ENCODE measurements at regions not wholly inside any gene's neighbourhood (a gene's known extent, or its start where the extent isn't known, plus 50 kb on each side); places are given as distances from the start of the nearest gene placed in this dataset.

- Histone ChIP-seq H3K4me3 (ENCODE audit: low read depth, low read length) (no peak overlapping the region), H3K4me1 (ENCODE audit: control insufficient read depth, insufficient read depth, low read length, unreplicated experiment) (peaks cover 5% of the 10 kb centered on the region), H3K79me2 (ENCODE audit: control insufficient read depth, insufficient read depth, low read length, unreplicated experiment) (no peaks in the 10 kb centered on the region), H3K36me3 (ENCODE audit: insufficient read depth, low read length) (no peaks in the 10 kb centered on the region), H3K27ac (ENCODE audit: low read depth, low read length) (no peak overlapping the region), H2AFZ (ENCODE audit: low read length, unreplicated experiment) (no peak overlapping the region), H3K27me3 (ENCODE audit: insufficient read depth, low read length) (no peaks in the 10 kb centered on the region; the same call in 1 of the 2 replicates)
Observed at GRCh38 chr3:35974872-35975271, 335.5 kb downstream of the ARPP21 start.

- H3K79me2 ChIP-seq (ENCODE audit: control insufficient read depth, insufficient read depth, low read length, unreplicated experiment) = no peaks in the 10 kb centered on the region
- H3K4me3 ChIP-seq (ENCODE audit: low read depth, low read length) = no peak overlapping the region
- no peak overlapping the region for H2AFZ ChIP-seq (ENCODE audit: low read length, unreplicated experiment)
Observed at GRCh38 chr3:35986161-35986560, 346.8 kb downstream of the ARPP21 start.

GRCh38 chr3:35987386-35987785 lies 348.1 kb downstream of the ARPP21 start:
- no peak overlapping the region for H2AFZ ChIP-seq (ENCODE audit: low read length, unreplicated experiment)

More at GRCh38 chr3:35986161-35986560, 346.8 kb downstream of the ARPP21 start:
- Histone ChIP-seq H3K27ac (ENCODE audit: low read depth, low read length) (no peak overlapping the region), H3K4me1 (ENCODE audit: control insufficient read depth, insufficient read depth, low read length, unreplicated experiment) (no peaks in the 10 kb centered on the region), H3K27me3 (ENCODE audit: insufficient read depth, low read length) (peaks cover 6% of the 10 kb centered on the region; the same call in 1 of the 2 replicates), H3K36me3 (ENCODE audit: insufficient read depth, low read length) (no peaks in the 10 kb centered on the region)

GRCh38 chr3:35992041-35992440 lies 352.7 kb downstream of the ARPP21 start:
- Histone ChIP-seq H3K4me1 (ENCODE audit: control insufficient read depth, insufficient read depth, low read length, unreplicated experiment) (no peaks in the 10 kb centered on the region), H3K36me3 (ENCODE audit: insufficient read depth, low read length) (no peaks in the 10 kb centered on the region), H3K27me3 (ENCODE audit: insufficient read depth, low read length) (peaks cover 10% of the 10 kb centered on the region; the same call in 1 of the 2 replicates), H3K79me2 (ENCODE audit: control insufficient read depth, insufficient read depth, low read length, unreplicated experiment) (no peaks in the 10 kb centered on the region), H3K4me3 (ENCODE audit: low read depth, low read length) (no peak overlapping the region), H2AFZ (ENCODE audit: low read length, unreplicated experiment) (no peak overlapping the region), H3K27ac (ENCODE audit: low read depth, low read length) (no peak overlapping the region)

More at GRCh38 chr3:35987386-35987785, 348.1 kb downstream of the ARPP21 start:
- no peak overlapping the region for H3K27ac ChIP-seq (ENCODE audit: low read depth, low read length)
- H3K4me1 ChIP-seq (ENCODE audit: control insufficient read depth, insufficient read depth, low read length, unreplicated experiment) = no peaks in the 10 kb centered on the region
- H3K4me3 ChIP-seq (ENCODE audit: low read depth, low read length) = no peak overlapping the region
- no peaks in the 10 kb centered on the region for H3K36me3 ChIP-seq (ENCODE audit: insufficient read depth, low read length)
- peaks cover 10% of the 10 kb centered on the region; the same call in 1 of the 2 replicates for H3K27me3 ChIP-seq (ENCODE audit: insufficient read depth, low read length)
- no peaks in the 10 kb centered on the region for H3K79me2 ChIP-seq (ENCODE audit: control insufficient read depth, insufficient read depth, low read length, unreplicated experiment)

- Histone ChIP-seq H3K27ac (ENCODE audit: low read depth, low read length) (no peak overlapping the region), H3K36me3 (ENCODE audit: insufficient read depth, low read length) (no peaks in the 10 kb centered on the region), H2AFZ (ENCODE audit: low read length, unreplicated experiment) (no peak overlapping the region), H3K4me1 (ENCODE audit: control insufficient read depth, insufficient read depth, low read length, unreplicated experiment) (no peaks in the 10 kb centered on the region), H3K27me3 (ENCODE audit: insufficient read depth, low read length) (peaks cover 10% of the 10 kb centered on the region), H3K79me2 (ENCODE audit: control insufficient read depth, insufficient read depth, low read length, unreplicated experiment) (no peaks in the 10 kb centered on the region), H3K4me3 (ENCODE audit: low read depth, low read length) (no peak overlapping the region)
Observed at GRCh38 chr3:36011791-36012190, 368.5 kb upstream of the STAC start.

- Histone ChIP-seq H3K27me3 (ENCODE audit: insufficient read depth, low read length) (peaks cover 22% of the 10 kb centered on the region), H3K4me3 (ENCODE audit: low read depth, low read length) (no peak overlapping the region), H3K27ac (ENCODE audit: low read depth, low read length) (no peak overlapping the region), H3K79me2 (ENCODE audit: control insufficient read depth, insufficient read depth, low read length, unreplicated experiment) (no peaks in the 10 kb centered on the region), H3K36me3 (ENCODE audit: insufficient read depth, low read length) (no peaks in the 10 kb centered on the region), H2AFZ (ENCODE audit: low read length, unreplicated experiment) (no peak overlapping the region), H3K4me1 (ENCODE audit: control insufficient read depth, insufficient read depth, low read length, unreplicated experiment) (no peaks in the 10 kb centered on the region)
Observed at GRCh38 chr3:36013425-36013824, 366.9 kb upstream of the STAC start.

GRCh38 chr3:36025232-36025631 lies 355.1 kb upstream of the STAC start:
- Histone ChIP-seq H3K27me3 (ENCODE audit: insufficient read depth, low read length) (no peaks in the 10 kb centered on the region), H3K27ac (ENCODE audit: low read depth, low read length) (no peak overlapping the region), H3K36me3 (ENCODE audit: insufficient read depth, low read length) (no peaks in the 10 kb centered on the region), H2AFZ (ENCODE audit: low read length, unreplicated experiment) (no peak overlapping the region), H3K4me1 (ENCODE audit: control insufficient read depth, insufficient read depth, low read length, unreplicated experiment) (no peaks in the 10 kb centered on the region), H3K79me2 (ENCODE audit: control insufficient read depth, insufficient read depth, low read length, unreplicated experiment) (no peaks in the 10 kb centered on the region), H3K4me3 (ENCODE audit: low read depth, low read length) (no peak overlapping the region)

- Histone ChIP-seq H3K27me3 (ENCODE audit: insufficient read depth, low read length) (no peaks in the 10 kb centered on the region; the same call in 1 of the 2 replicates), H3K4me1 (ENCODE audit: control insufficient read depth, insufficient read depth, low read length, unreplicated experiment) (no peaks in the 10 kb centered on the region), H3K4me3 (ENCODE audit: low read depth, low read length) (no peak overlapping the region), H2AFZ (ENCODE audit: low read length, unreplicated experiment) (no peak overlapping the region), H3K27ac (ENCODE audit: low read depth, low read length) (no peak overlapping the region), H3K79me2 (ENCODE audit: control insufficient read depth, insufficient read depth, low read length, unreplicated experiment) (no peaks in the 10 kb centered on the region), H3K36me3 (ENCODE audit: insufficient read depth, low read length) (no peaks in the 10 kb centered on the region)
Observed at GRCh38 chr3:36032180-36033047, 347.9 kb upstream of the STAC start.

GRCh38 chr3:36058404-36059030 lies 321.8 kb upstream of the STAC start:
- H3K27me3 ChIP-seq (ENCODE audit: insufficient read depth, low read length) = peaks cover 3% of the 10 kb centered on the region; the same call in 1 of the 2 replicates
- H3K36me3 ChIP-seq (ENCODE audit: insufficient read depth, low read length) = no peaks in the 10 kb centered on the region
- no peak overlapping the region for H3K27ac ChIP-seq (ENCODE audit: low read depth, low read length)
- H3K4me3 ChIP-seq (ENCODE audit: low read depth, low read length) = no peak overlapping the region
- H3K4me1 ChIP-seq (ENCODE audit: control insufficient read depth, insufficient read depth, low read length, unreplicated experiment) = no peaks in the 10 kb centered on the region
- H3K79me2 ChIP-seq (ENCODE audit: control insufficient read depth, insufficient read depth, low read length, unreplicated experiment) = no peaks in the 10 kb centered on the region
- no peak overlapping the region for H2AFZ ChIP-seq (ENCODE audit: low read length, unreplicated experiment)

- Histone ChIP-seq H3K36me3 (ENCODE audit: insufficient read depth, low read length) (no peaks in the 10 kb centered on the region), H2AFZ (ENCODE audit: low read length, unreplicated experiment) (no peak overlapping the region), H3K27me3 (ENCODE audit: insufficient read depth, low read length) (no peaks in the 10 kb centered on the region), H3K4me3 (ENCODE audit: low read depth, low read length) (no peak overlapping the region), H3K4me1 (ENCODE audit: control insufficient read depth, insufficient read depth, low read length, unreplicated experiment) (peaks cover 3% of the 10 kb centered on the region), H3K27ac (ENCODE audit: low read depth, low read length) (no peak overlapping the region), H3K79me2 (ENCODE audit: control insufficient read depth, insufficient read depth, low read length, unreplicated experiment) (no peaks in the 10 kb centered on the region)
Observed at GRCh38 chr3:36060950-36061349, 319.4 kb upstream of the STAC start.

- Histone ChIP-seq H3K4me1 (ENCODE audit: control insufficient read depth, insufficient read depth, low read length, unreplicated experiment) (peaks cover 3% of the 10 kb centered on the region), H2AFZ (ENCODE audit: low read length, unreplicated experiment) (no peak overlapping the region), H3K27ac (ENCODE audit: low read depth, low read length) (no peak overlapping the region), H3K27me3 (ENCODE audit: insufficient read depth, low read length) (no peaks in the 10 kb centered on the region), H3K4me3 (ENCODE audit: low read depth, low read length) (no peak overlapping the region), H3K79me2 (ENCODE audit: control insufficient read depth, insufficient read depth, low read length, unreplicated experiment) (no peaks in the 10 kb centered on the region), H3K36me3 (ENCODE audit: insufficient read depth, low read length) (no peaks in the 10 kb centered on the region)
Observed at GRCh38 chr3:36063992-36064391, 316.3 kb upstream of the STAC start.

All from ACC112 (cell line).